ENCODE measurements at regions not wholly inside any gene's neighbourhood (a gene's known extent, or its start where the extent isn't known, plus 50 kb on each side); places are given as distances from the start of the nearest gene placed in this dataset.

DNA sequence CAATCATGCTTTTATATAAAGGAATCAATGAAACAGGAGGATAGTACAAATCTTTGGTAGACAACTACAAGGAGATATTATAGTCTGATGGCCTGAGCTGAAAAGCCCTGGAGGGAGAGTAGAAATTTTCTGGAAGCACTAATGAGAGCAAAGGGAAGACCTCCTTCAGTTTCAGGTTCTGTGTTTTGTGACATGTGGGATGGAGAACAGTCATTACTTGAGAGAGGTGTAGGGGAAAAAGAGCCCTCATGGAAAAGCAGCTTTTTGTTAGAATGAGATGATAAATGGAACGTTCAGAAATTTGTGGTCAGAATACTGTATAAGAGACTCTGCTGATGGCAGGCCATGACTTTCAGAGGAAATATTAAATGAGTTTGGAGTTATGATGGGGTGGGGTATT lies 360.6 kb upstream of the MEF2C start:
- TF ChIP-seq, protein P1, sequence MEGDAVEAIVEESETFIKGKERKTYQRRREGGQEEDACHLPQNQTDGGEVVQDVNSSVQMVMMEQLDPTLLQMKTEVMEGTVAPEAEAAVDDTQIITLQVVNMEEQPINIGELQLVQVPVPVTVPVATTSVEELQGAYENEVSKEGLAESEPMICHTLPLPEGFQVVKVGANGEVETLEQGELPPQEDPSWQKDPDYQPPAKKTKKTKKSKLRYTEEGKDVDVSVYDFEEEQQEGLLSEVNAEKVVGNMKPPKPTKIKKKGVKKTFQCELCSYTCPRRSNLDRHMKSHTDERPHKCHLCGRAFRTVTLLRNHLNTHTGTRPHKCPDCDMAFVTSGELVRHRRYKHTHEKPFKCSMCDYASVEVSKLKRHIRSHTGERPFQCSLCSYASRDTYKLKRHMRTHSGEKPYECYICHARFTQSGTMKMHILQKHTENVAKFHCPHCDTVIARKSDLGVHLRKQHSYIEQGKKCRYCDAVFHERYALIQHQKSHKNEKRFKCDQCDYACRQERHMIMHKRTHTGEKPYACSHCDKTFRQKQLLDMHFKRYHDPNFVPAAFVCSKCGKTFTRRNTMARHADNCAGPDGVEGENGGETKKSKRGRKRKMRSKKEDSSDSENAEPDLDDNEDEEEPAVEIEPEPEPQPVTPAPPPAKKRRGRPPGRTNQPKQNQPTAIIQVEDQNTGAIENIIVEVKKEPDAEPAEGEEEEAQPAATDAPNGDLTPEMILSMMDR (IDR thresholded peaks at IDR 0.05; ENCODE audit: poor library complexity, severe bottlenecking): no peak
- TF ChIP-seq EP300 (conservative IDR thresholded peaks at IDR 0.05; ENCODE audit: poor library complexity, severe bottlenecking): no peak
- no peak for TF ChIP-seq SMC3 (conservative IDR thresholded peaks at IDR 0.05; ENCODE audit: poor library complexity)
- TF ChIP-seq POLR2AphosphoS5 (IDR thresholded peaks at IDR 0.05): no peak
- no peak for TF ChIP-seq TAF1 (IDR thresholded peaks at IDR 0.05; ENCODE audit: low read depth)
- TF ChIP-seq REST (IDR thresholded peaks at IDR 0.05; ENCODE audit: borderline replicate concordance): no peak

All from neural cell (in vitro differentiated cells).